Epithelial cell of esophagus (primary cell): ENCODE measurements at regions not wholly inside any gene's neighbourhood (a gene's known extent, or its start where the extent isn't known, plus 50 kb on each side); places are given as distances from the start of the nearest gene placed in this dataset.

Experiments
- DNase-seq: peaks from one replicate; pipeline ENCODE4 v3.0.0; 2010; ENCODE audit warnings: low read depth
- H3K4me3 ChIP-seq: 2 replicates; pipeline ENCODE4 v1.5.1; 2011; ENCODE audit warnings: mild to moderate bottlenecking, low read length, control low read depth
- CTCF ChIP-seq: IDR thresholded peaks from 2 replicates; pipeline ENCODE4 v1.5.1; 2011; ENCODE audit warnings: low read depth, mild to moderate bottlenecking, low read length, control low read depth, inconsistent platforms; ENCODE audit not compliant: insufficient read depth; ENCODE audit errors: missing control alignments

- H3K4me3 ChIP-seq = no peak overlapping the region
- DNase-seq = no peak
- no peak for TF ChIP-seq CTCF
Measured at GRCh38 chr12:130216031-130216430, 53.8 kb downstream of the FZD10 start.

- no peak overlapping the region for H3K4me3 ChIP-seq
- no peak for TF ChIP-seq CTCF
- no peak for DNase-seq
Measured at GRCh38 chr12:130218682-130219081, 56.4 kb downstream of the FZD10 start.

- no peak for TF ChIP-seq CTCF
- no peak for DNase-seq
- H3K4me3 ChIP-seq = no peak overlapping the region
Measured at GRCh38 chr12:130219929-130220705, 57.9 kb downstream of the FZD10 start.

GRCh38 chr12:130220706-130221100, 58.4 kb downstream of the FZD10 start:
- H3K4me3 ChIP-seq = no peak overlapping the region
- no peak for DNase-seq
- TF ChIP-seq CTCF = no peak

GRCh38 chr12:130222519-130223218, 60.4 kb downstream of the FZD10 start:
- TF ChIP-seq CTCF = no peak
- H3K4me3 ChIP-seq = no peak overlapping the region
- DNase-seq = no peak

GRCh38 chr12:130223767-130224244, 61.5 kb downstream of the FZD10 start:
- DNase-seq = no peak
- no peak overlapping the region for H3K4me3 ChIP-seq
- no peak for TF ChIP-seq CTCF
